CD4-positive, alpha-beta T cell (primary cell): ENCODE measurements at regions not wholly inside any gene's neighbourhood (a gene's known extent, or its start where the extent isn't known, plus 50 kb on each side); places are given as distances from the start of the nearest gene placed in this dataset.
"Not testable (repeated sequence)": the region's sequence is repeated elsewhere in the genome, so short reads cannot be mapped to it uniquely, and the experiment has no call there.

Experiments
- ATAC-seq: fragments of 200-7000 bp; cut with Tn5 transposase; one replicate; pipeline ENCODE4 v1.10.0; 2022; ENCODE audit warnings: mild to moderate bottlenecking; ENCODE audit not compliant: poor library complexity
- CTCF ChIA-PET: fragments of 350-600 bp; sonication (Branson Sonifier 250); formaldehyde crosslinking; loops from one replicate; lab custom pipeline; 2021; ENCODE audit warnings: antibody characterized with exemption, inconsistent platforms; lab: Charles Lee
- POLR2A ChIA-PET: fragments of 350-600 bp; sonication (Branson Sonifier 250); formaldehyde crosslinking; loops from one replicate; lab custom pipeline; 2021; ENCODE audit warnings: antibody characterized with exemption, inconsistent platforms; lab: Charles Lee
- DNase-seq, 14 experiments: peaks; one replicate each; pipeline ENCODE4 v3.0.0-alpha.2; 2013 to 2020; ENCODE audit warnings: mixed read lengths in 2 of 14
- H3K27ac ChIP-seq, 2 donors: one replicate each; pipeline versions ENCODE4 v1.5.1 to v1.7.0; 2013; ENCODE audit warnings: low read length in 2 of 2, low read depth in 1 of 2, mild to moderate bottlenecking in 1 of 2
- H3K27me3 ChIP-seq, 2 experiments: 1 replicate in 1 of 2; 2 replicates in 1 of 2; pipeline versions ENCODE4 v1.6.1 to v1.7.0; 2013; ENCODE audit warnings: low read length in 2 of 2, control low read depth in 1 of 2, mild to moderate bottlenecking in 1 of 2, moderate library complexity in 1 of 2; ENCODE audit not compliant: insufficient read depth in 2 of 2, control insufficient read depth in 1 of 2
- H3K36me3 ChIP-seq: one replicate; pipeline ENCODE4 v1.6.1; 2013; ENCODE audit warnings: low read length, control low read depth; ENCODE audit not compliant: insufficient read depth
- H3K4me1 ChIP-seq: one replicate; pipeline ENCODE4 v1.6.1; 2013; ENCODE audit warnings: low read length, control low read depth; ENCODE audit not compliant: insufficient read depth
- H3K4me3 ChIP-seq: one replicate; pipeline ENCODE4 v1.5.1; 2013; ENCODE audit warnings: mild to moderate bottlenecking, low read length, moderate library complexity
- H3K9me3 ChIP-seq, 2 experiments: 1 replicate in 1 of 2; 2 replicates in 1 of 2; pipeline versions ENCODE4 v1.6.1 to v1.7.0; 2013; ENCODE audit warnings: low read length in 2 of 2, mild to moderate bottlenecking in 2 of 2, control low read depth in 1 of 2, moderate library complexity in 1 of 2; ENCODE audit not compliant: control insufficient read depth in 1 of 2, insufficient read depth in 1 of 2
- H3K27ac Mint-ChIP-seq: one replicate; pipeline ENCODE4 v1.8.0; 2020; ENCODE audit warnings: mixed read lengths
- H3K27me3 Mint-ChIP-seq: one replicate; pipeline ENCODE4 v1.8.0; 2021; ENCODE audit warnings: mixed read lengths
- H3K36me3 Mint-ChIP-seq: one replicate; pipeline ENCODE4 v1.8.0; 2021; ENCODE audit warnings: low read depth, mixed read lengths
- H3K4me1 Mint-ChIP-seq: one replicate; pipeline ENCODE4 v1.8.0; 2021; ENCODE audit warnings: low read depth, mixed read lengths
- H3K4me3 Mint-ChIP-seq: one replicate; pipeline ENCODE4 v1.8.0; 2020; ENCODE audit warnings: mild to moderate bottlenecking, mixed read lengths
- H3K9me3 Mint-ChIP-seq: one replicate; pipeline ENCODE4 v1.8.0; 2020; ENCODE audit warnings: mixed read lengths
- CTCF ChIP-seq: fragments of 200-600 bp; IDR thresholded peaks from one replicate; pipeline ENCODE4 v1.8.0; 2022; ENCODE audit warnings: antibody characterized with exemption, mild to moderate bottlenecking
- intact Hi-C, 2 experiments: fragments of 100-400 bp; cut with DNase I in 1 of 2; cut with micrococcal nuclease in 1 of 2; formaldehyde crosslinking; loops; one replicate each; pipeline versions ENCODE4 v1.15.1 to v1.9.0; 2023 to 2025; cut with DNase I, micrococcal nuclease

GRCh38 chr7:66458991-66459390 lies 169.7 kb upstream of the KCTD7 start:
- H3K9me3 Mint-ChIP-seq, H3K4me3 ChIP-seq, ATAC-seq, H3K36me3 ChIP-seq, H3K9me3 ChIP-seq, H3K27me3 Mint-ChIP-seq, H3K27ac Mint-ChIP-seq, H3K27me3 ChIP-seq, H3K4me3 Mint-ChIP-seq, DNase-seq, intact Hi-C loops, H3K36me3 Mint-ChIP-seq, CTCF ChIA-PET, H3K27ac ChIP-seq, H3K4me1 ChIP-seq, H3K4me1 Mint-ChIP-seq: not testable (repeated sequence)
- POLR2A ChIA-PET: interaction anchor here (0.6 kb wide), 1 partner anchor 411 kb away, joined by 3 read pairs; no protein-coding TSS in a partner anchor

- intact Hi-C loops, DNase-seq, H3K4me1 ChIP-seq, CTCF ChIA-PET, H3K27ac Mint-ChIP-seq, H3K9me3 Mint-ChIP-seq, H3K36me3 ChIP-seq, H3K9me3 ChIP-seq, H3K4me1 Mint-ChIP-seq, H3K27me3 Mint-ChIP-seq, ATAC-seq, H3K27ac ChIP-seq, H3K4me3 Mint-ChIP-seq, H3K36me3 Mint-ChIP-seq, H3K4me3 ChIP-seq, H3K27me3 ChIP-seq, POLR2A ChIA-PET: not testable (repeated sequence)
Observed at GRCh38 chr7:66459783-66460413, 168.8 kb upstream of the KCTD7 start.

- POLR2A ChIA-PET: no interaction called here
- H3K9me3 ChIP-seq: no peaks in the 10 kb centered on the region
- H3K4me1 Mint-ChIP-seq: no peaks in the 10 kb centered on the region
- no peaks in the 10 kb centered on the region for H3K36me3 Mint-ChIP-seq
- no peak for TF ChIP-seq CTCF
- peaks cover 4% of the 10 kb centered on the region for H3K9me3 Mint-ChIP-seq
- no peak overlapping the region for H3K4me3 ChIP-seq
- H3K27ac Mint-ChIP-seq: no peak overlapping the region
- H3K36me3 ChIP-seq: no peaks in the 10 kb centered on the region
- no peaks in the 10 kb centered on the region for H3K4me1 ChIP-seq
- CTCF ChIA-PET: no interaction called here
- no peaks in the 10 kb centered on the region for H3K27me3 Mint-ChIP-seq
- DNase-seq: no peak
- intact Hi-C loops: no loop called here
- H3K4me3 Mint-ChIP-seq: no peak overlapping the region
- ATAC-seq: no peak
- no peaks in the 10 kb centered on the region for H3K27me3 ChIP-seq
- H3K27ac ChIP-seq: no peak overlapping the region
Observed at GRCh38 chr7:66460921-66461361, 167.7 kb upstream of the KCTD7 start.

- H3K27me3 Mint-ChIP-seq, DNase-seq, ATAC-seq, H3K9me3 Mint-ChIP-seq, H3K4me3 Mint-ChIP-seq, H3K27ac ChIP-seq, H3K4me3 ChIP-seq, H3K36me3 Mint-ChIP-seq, H3K4me1 ChIP-seq, H3K36me3 ChIP-seq, POLR2A ChIA-PET, H3K4me1 Mint-ChIP-seq, H3K27ac Mint-ChIP-seq, intact Hi-C loops, H3K27me3 ChIP-seq, H3K9me3 ChIP-seq: not testable (repeated sequence)
- CTCF ChIA-PET: interaction anchor here (1.7 kb wide), 1 partner anchor 10 kb away, joined by 3 read pairs; no protein-coding TSS in a partner anchor
Observed at GRCh38 chr7:66461397-66461796, 167.3 kb upstream of the KCTD7 start.

GRCh38 chr7:66462831-66463230 lies 165.8 kb upstream of the KCTD7 start:
- H3K27me3 Mint-ChIP-seq, H3K4me1 Mint-ChIP-seq, H3K9me3 Mint-ChIP-seq, ATAC-seq, H3K27me3 ChIP-seq, H3K4me3 ChIP-seq, H3K27ac ChIP-seq, DNase-seq, H3K4me1 ChIP-seq, H3K36me3 ChIP-seq, H3K4me3 Mint-ChIP-seq, H3K27ac Mint-ChIP-seq, H3K9me3 ChIP-seq, intact Hi-C loops, POLR2A ChIA-PET, H3K36me3 Mint-ChIP-seq: not testable (repeated sequence)
- CTCF ChIA-PET: interaction anchor here (1.7 kb wide), 1 partner anchor 12 kb away, joined by 3 read pairs; no protein-coding TSS in a partner anchor
